Mesenchymal stem cell (in vitro differentiated cells and primary cell): ENCODE measurements at regions not wholly inside any gene's neighbourhood (a gene's known extent, or its start where the extent isn't known, plus 50 kb on each side); places are given as distances from the start of the nearest gene placed in this dataset.

Source experiments
- DNase-seq: peaks from one replicate; pipeline ENCODE4 v3.0.0-alpha.2; 2013
- H2AFZ ChIP-seq: one replicate; pipeline ENCODE4 v1.6.1; 2013; ENCODE audit warnings: low read depth, mild to moderate bottlenecking, control low read depth, inconsistent platforms, low read length, moderate library complexity
- H2AK5ac ChIP-seq: 2 replicates; pipeline ENCODE4 v1.6.1; 2013; ENCODE audit warnings: low read length, moderate library complexity, mild to moderate bottlenecking, inconsistent platforms; ENCODE audit not compliant: severe bottlenecking
- H2BK120ac ChIP-seq: one replicate; pipeline ENCODE4 v1.6.1; 2013; ENCODE audit warnings: low read depth, mild to moderate bottlenecking, inconsistent platforms, low read length, moderate library complexity
- H2BK12ac ChIP-seq, 2 experiments: one replicate each; pipeline ENCODE4 v1.6.1; 2013; ENCODE audit warnings: inconsistent platforms in 2 of 2, low read length in 2 of 2, mild to moderate bottlenecking in 2 of 2, moderate library complexity in 2 of 2, control low read depth in 1 of 2
- H2BK15ac ChIP-seq: one replicate; pipeline ENCODE4 v1.6.1; 2013; ENCODE audit warnings: mild to moderate bottlenecking, low read depth, inconsistent platforms; ENCODE audit not compliant: poor library complexity, severe bottlenecking
- H2BK5ac ChIP-seq: 2 replicates; pipeline ENCODE4 v1.6.1; 2013; ENCODE audit warnings: low read depth, mild to moderate bottlenecking, low read length, control low read depth, inconsistent platforms; ENCODE audit not compliant: poor library complexity, severe bottlenecking
- H3K14ac ChIP-seq, 2 experiments: one replicate each; pipeline ENCODE4 v1.6.1; 2013; ENCODE audit warnings: inconsistent platforms in 2 of 2, low read length in 2 of 2, control low read depth in 1 of 2, mild to moderate bottlenecking in 1 of 2, moderate library complexity in 1 of 2
- H3K18ac ChIP-seq, 2 experiments: one replicate each; pipeline ENCODE4 v1.6.1; 2013; ENCODE audit warnings: inconsistent platforms in 2 of 2, low read length in 2 of 2, control low read depth in 1 of 2, low read depth in 1 of 2, mild to moderate bottlenecking in 1 of 2
- H3K23ac ChIP-seq, 2 experiments: one replicate each; pipeline ENCODE4 v1.6.1; 2013; ENCODE audit warnings: inconsistent platforms in 2 of 2, low read length in 2 of 2, mild to moderate bottlenecking in 2 of 2, moderate library complexity in 2 of 2, control low read depth in 1 of 2
- H3K27ac ChIP-seq: 2 replicates; pipeline ENCODE4 v1.5.1; 2013; ENCODE audit warnings: mild to moderate bottlenecking, moderate library complexity, low read length, control low read depth, inconsistent platforms; ENCODE audit not compliant: poor library complexity, severe bottlenecking
- H3K27me3 ChIP-seq, 2 experiments: 2 replicates each; pipeline versions ENCODE4 v1.6.1 to v1.7.0; 2013; ENCODE audit warnings: low read length in 2 of 2, mild to moderate bottlenecking in 2 of 2, moderate library complexity in 2 of 2, control low read depth in 1 of 2, inconsistent platforms in 1 of 2; ENCODE audit not compliant: control insufficient read depth in 1 of 2, insufficient read depth in 1 of 2
- H3K36me3 ChIP-seq, 2 experiments: 2 replicates each; pipeline versions ENCODE4 v1.6.1 to v1.7.0; 2013; ENCODE audit warnings: low read length in 2 of 2, control low read depth in 1 of 2, inconsistent platforms in 1 of 2, low read depth in 1 of 2, mild to moderate bottlenecking in 1 of 2; ENCODE audit not compliant: insufficient read depth in 2 of 2, control insufficient read depth in 1 of 2
- H3K4ac ChIP-seq, 2 experiments: one replicate each; pipeline ENCODE4 v1.6.1; 2013; ENCODE audit warnings: inconsistent platforms in 2 of 2, low read length in 2 of 2, mild to moderate bottlenecking in 2 of 2, moderate library complexity in 2 of 2, control low read depth in 1 of 2, low read depth in 1 of 2
- H3K4me1 ChIP-seq: 2 replicates; pipeline ENCODE4 v1.6.1; 2013; ENCODE audit warnings: low read depth, low read length, control low read depth; ENCODE audit not compliant: control insufficient read depth, insufficient read depth
- H3K4me2 ChIP-seq: 2 replicates; pipeline ENCODE4 v1.6.1; 2013; ENCODE audit warnings: low read length, mild to moderate bottlenecking, inconsistent platforms; ENCODE audit not compliant: poor library complexity, severe bottlenecking
- H3K4me3 ChIP-seq, 2 experiments: 2 replicates each; pipeline versions ENCODE4 v1.5.1 to v1.7.0; 2013; ENCODE audit warnings: low read length in 2 of 2, mild to moderate bottlenecking in 2 of 2, control low read depth in 1 of 2, low read depth in 1 of 2; ENCODE audit not compliant: insufficient read depth in 1 of 2
- H3K79me1 ChIP-seq: replicated peaks from 2 replicates; pipeline ENCODE4 v1.6.1; 2013; ENCODE audit warnings: mild to moderate bottlenecking, control low read depth, low read length, inconsistent platforms; ENCODE audit not compliant: poor library complexity, severe bottlenecking
- H3K9ac ChIP-seq: 2 replicates; pipeline ENCODE4 v1.7.0; 2013; ENCODE audit warnings: mild to moderate bottlenecking, low read length, moderate library complexity
- H3K9me3 ChIP-seq: 2 replicates; pipeline ENCODE4 v1.7.0; 2013; ENCODE audit warnings: mild to moderate bottlenecking, low read length; ENCODE audit not compliant: control insufficient read depth
- H4K8ac ChIP-seq: one replicate; pipeline ENCODE4 v1.6.1; 2013; ENCODE audit warnings: inconsistent platforms, mild to moderate bottlenecking, low read length, moderate library complexity
- H4K91ac ChIP-seq: one replicate; pipeline ENCODE4 v1.6.1; 2013; ENCODE audit warnings: mild to moderate bottlenecking, low read length, inconsistent platforms
- WGBS: methylation state at CpG from one replicate; pipeline ENCODE4 v1.1.7; 2013; ENCODE audit warnings: mixed read lengths; 5-methylcytosine and 5-hydroxymethylcytosine counted together

GRCh38 chr4:123623611-123624010, 227.0 kb downstream of the SPRY1 start:
- Histone ChIP-seq H3K36me3 (no peaks in the 10 kb centered on the region), H4K91ac (no peak overlapping the region), H2BK15ac (no peak overlapping the region), H3K14ac (no peak overlapping the region), H3K9me3 (no peaks in the 10 kb centered on the region), H3K79me1 (no peaks in the 10 kb centered on the region), H3K18ac (no peak overlapping the region), H3K4me1 (no peaks in the 10 kb centered on the region), H4K8ac (no peak overlapping the region), H3K27ac (no peak overlapping the region), H2AK5ac (no peak overlapping the region), H2BK5ac (no peak overlapping the region), H2AFZ (no peak overlapping the region), H2BK12ac (no peak overlapping the region), H3K4ac (no peak overlapping the region), H3K9ac (no peak overlapping the region), H2BK120ac (no peak overlapping the region), H3K23ac (no peak overlapping the region), H3K27me3 (no peaks in the 10 kb centered on the region), H3K4me2 (no peak overlapping the region), H3K4me3 (no peak overlapping the region)
- no peak for DNase-seq
- WGBS = no CpG with 5 or more reads among the region's 1 CpG

- peak overlapping the region in 1 of 2 experiments; percentile 15 for H3K14ac ChIP-seq
- no peak overlapping the region for H3K18ac ChIP-seq
- no peaks in the 10 kb centered on the region for H3K9me3 ChIP-seq
- no peaks in the 10 kb centered on the region for H3K36me3 ChIP-seq
- no peak overlapping the region for H2BK5ac ChIP-seq
- H4K8ac ChIP-seq = no peak overlapping the region
- H3K4me1 ChIP-seq = no peaks in the 10 kb centered on the region
- no peak overlapping the region for H3K23ac ChIP-seq
- no peaks in the 10 kb centered on the region for H3K79me1 ChIP-seq
- H3K9ac ChIP-seq = no peak overlapping the region
- no peak overlapping the region for H3K4me2 ChIP-seq
- no peak overlapping the region for H4K91ac ChIP-seq
- no peak overlapping the region for H2BK120ac ChIP-seq
- no peak overlapping the region for H3K27ac ChIP-seq
- H3K27me3 ChIP-seq = no peaks in the 10 kb centered on the region
- 86% methylated on average over 1 of the region's 1 CpG for WGBS
- no peak overlapping the region for H2BK12ac ChIP-seq
- no peak overlapping the region for H2AFZ ChIP-seq
- peak overlapping the region in 1 of 2 experiments; percentile 26 for H3K4ac ChIP-seq
- H2BK15ac ChIP-seq = no peak overlapping the region
- no peak overlapping the region for H2AK5ac ChIP-seq
- no peak overlapping the region for H3K4me3 ChIP-seq
- no peak for DNase-seq
These were observed 228.4 kb downstream of the SPRY1 start for GRCh38 chr4:123624959-123625358.

GRCh38 chr4:123628288-123628687, 231.7 kb downstream of the SPRY1 start:
- no peak overlapping the region for H2AFZ ChIP-seq
- no peak overlapping the region for H2BK5ac ChIP-seq
- WGBS = 86% methylated on average over 1 of the region's 1 CpG
- no peak overlapping the region for H2BK120ac ChIP-seq
- no peak overlapping the region for H4K8ac ChIP-seq
- no peak overlapping the region for H4K91ac ChIP-seq
- H3K27me3 ChIP-seq = no peaks in the 10 kb centered on the region
- no peak overlapping the region for H3K27ac ChIP-seq
- no peak for DNase-seq
- no peaks in the 10 kb centered on the region for H3K79me1 ChIP-seq
- H3K14ac ChIP-seq = no peak overlapping the region
- H3K18ac ChIP-seq = no peak overlapping the region
- no peak overlapping the region for H3K23ac ChIP-seq
- H3K36me3 ChIP-seq = no peaks in the 10 kb centered on the region
- no peak overlapping the region for H3K4ac ChIP-seq
- no peak overlapping the region for H2BK15ac ChIP-seq
- no peak overlapping the region for H2AK5ac ChIP-seq
- H3K9ac ChIP-seq = no peak overlapping the region
- H3K4me2 ChIP-seq = no peak overlapping the region
- H2BK12ac ChIP-seq = no peak overlapping the region
- no peaks in the 10 kb centered on the region for H3K9me3 ChIP-seq
- no peaks in the 10 kb centered on the region for H3K4me1 ChIP-seq
- no peak overlapping the region for H3K4me3 ChIP-seq

- DNase-seq = no peak
- no peaks in the 10 kb centered on the region for H3K9me3 ChIP-seq
- no peak overlapping the region for H3K27ac ChIP-seq
- H2AFZ ChIP-seq = no peak overlapping the region
- no peak overlapping the region for H2BK12ac ChIP-seq
- no peak overlapping the region for H2BK5ac ChIP-seq
- H3K9ac ChIP-seq = peak overlapping the region; percentile 53
- H2BK120ac ChIP-seq = no peak overlapping the region
- H3K23ac ChIP-seq = no peak overlapping the region
- no peak overlapping the region for H3K4ac ChIP-seq
- H3K4me2 ChIP-seq = no peak overlapping the region
- no peak overlapping the region for H4K91ac ChIP-seq
- H3K79me1 ChIP-seq = no peaks in the 10 kb centered on the region
- H2BK15ac ChIP-seq = no peak overlapping the region
- no peak overlapping the region for H2AK5ac ChIP-seq
- no peak overlapping the region for H4K8ac ChIP-seq
- 88% methylated on average over 7 of the region's 7 CpGs for WGBS
- no peak overlapping the region for H3K18ac ChIP-seq
- H3K14ac ChIP-seq = no peak overlapping the region
- no peaks in the 10 kb centered on the region for H3K27me3 ChIP-seq
- H3K4me3 ChIP-seq = no peak overlapping the region
- no peaks in the 10 kb centered on the region for H3K4me1 ChIP-seq
- H3K36me3 ChIP-seq = no peaks in the 10 kb centered on the region
These were observed 235.4 kb downstream of the SPRY1 start for GRCh38 chr4:123631786-123632692.
